GM19468 (cell line): ENCODE measurements at regions not wholly inside any gene's neighbourhood (a gene's known extent, or its start where the extent isn't known, plus 50 kb on each side); places are given as distances from the start of the nearest gene placed in this dataset.
"Not testable (repeated sequence)": the region's sequence is repeated elsewhere in the genome, so short reads cannot be mapped to it uniquely, and the experiment has no call there.

Experiments
- ATAC-seq: cut with Tn5 transposase; IDR thresholded peaks from one replicate; pipeline ENCODE4 v1.9.1; 2021; ENCODE audit warnings: mild to moderate bottlenecking, moderate library complexity, moderate number of reproducible peaks; ENCODE audit not compliant: unreplicated experiment; ENCODE audit errors: extremely low read depth

DNA sequence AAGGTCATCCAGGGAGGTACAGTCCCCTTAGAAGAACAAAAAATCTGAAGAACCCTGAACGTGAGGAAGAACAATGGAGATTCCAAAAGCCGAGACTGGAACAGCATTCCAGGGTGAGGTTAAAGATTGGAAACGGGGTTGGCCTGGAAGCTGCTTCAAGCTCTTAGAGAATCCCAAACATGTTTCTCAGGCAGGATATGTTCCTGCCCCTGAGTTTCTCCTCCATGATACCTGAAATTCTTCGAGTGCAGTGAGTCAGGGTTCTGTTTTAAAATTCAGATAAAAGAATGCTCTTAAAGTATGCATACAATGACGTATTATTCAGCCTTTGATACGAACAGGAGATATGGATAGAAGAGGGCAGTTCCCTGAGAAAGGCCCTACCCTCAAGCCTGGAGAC, 293.1 kb downstream of the HS3ST3B1 start:
- no peak for ATAC-seq

DNA sequence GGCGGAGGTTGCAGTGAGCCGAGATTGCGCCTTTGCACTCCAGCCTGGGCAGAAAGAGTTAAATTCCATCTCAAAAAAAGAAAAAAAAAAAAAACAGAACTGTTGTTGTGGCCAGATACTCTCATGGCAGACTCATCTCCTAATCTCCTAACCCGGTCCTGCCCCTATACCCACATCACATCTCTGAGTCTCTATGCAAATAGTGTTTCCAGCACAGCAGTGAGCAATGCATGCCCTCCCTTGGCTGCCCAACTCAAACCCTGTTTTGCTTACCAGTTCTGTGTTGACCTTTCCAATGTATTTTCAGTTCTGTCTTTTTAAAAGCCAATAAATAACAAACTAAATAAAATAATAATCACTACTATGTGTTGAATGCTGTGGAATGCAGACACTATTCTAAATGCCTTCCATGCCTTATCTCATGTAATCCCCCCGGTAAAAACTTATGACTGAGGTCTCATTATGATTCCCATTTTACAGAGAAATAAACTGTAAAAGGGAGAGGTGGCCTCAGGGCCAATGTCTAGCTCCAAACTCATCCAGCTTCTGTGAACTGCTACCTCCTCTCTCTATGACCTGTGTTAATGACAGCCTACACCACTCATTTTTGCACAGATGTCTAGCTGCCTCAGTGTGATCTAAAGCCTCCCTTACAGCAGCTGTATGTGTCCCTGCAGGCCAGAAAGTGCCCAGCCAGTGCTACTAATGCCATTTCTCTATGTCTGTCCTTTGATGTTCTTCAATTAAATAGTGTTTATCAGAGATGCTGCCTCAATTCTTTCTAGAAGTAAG, 289.8 kb downstream of the HS3ST3B1 start:
- ATAC-seq: no peak

DNA sequence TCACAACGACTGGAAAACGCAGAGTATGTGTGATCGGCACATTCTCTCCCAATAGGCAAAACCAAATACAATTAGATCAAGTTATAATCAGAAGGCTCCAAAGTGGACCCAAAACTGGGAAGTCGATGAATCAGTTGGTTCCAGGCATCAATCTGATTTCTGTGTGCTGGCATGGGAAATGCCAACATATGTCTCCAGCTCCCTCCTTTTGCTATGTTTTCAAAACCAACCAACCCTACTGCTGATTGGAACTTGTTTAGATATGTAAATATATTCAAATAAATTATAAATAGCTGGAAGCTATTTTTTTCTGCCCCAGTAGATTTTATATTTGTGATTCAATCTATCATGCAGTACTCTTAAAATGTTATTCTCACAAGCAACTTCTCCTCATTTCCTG, 284.2 kb downstream of the HS3ST3B1 start:
- no peak for ATAC-seq

DNA sequence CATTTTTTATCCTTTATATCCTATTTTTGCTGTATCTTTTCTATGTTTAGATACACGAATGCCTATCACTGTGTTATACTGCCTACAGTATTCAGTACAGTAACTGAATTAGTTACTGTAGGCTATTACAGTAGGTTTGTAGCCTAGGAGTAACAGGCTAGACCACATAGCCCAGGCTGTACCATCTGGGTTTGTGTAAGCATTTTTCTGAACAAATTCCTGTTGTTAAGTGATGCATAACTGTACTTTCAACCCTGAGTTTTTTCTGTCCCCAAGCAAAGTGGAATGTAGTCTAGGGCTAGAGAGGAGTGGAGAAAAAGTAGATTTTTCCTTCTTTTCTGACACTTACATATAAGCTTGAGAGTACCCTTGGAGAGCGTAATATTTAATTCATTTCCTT, 282.1 kb downstream of the HS3ST3B1 start:
- ATAC-seq: no peak

DNA sequence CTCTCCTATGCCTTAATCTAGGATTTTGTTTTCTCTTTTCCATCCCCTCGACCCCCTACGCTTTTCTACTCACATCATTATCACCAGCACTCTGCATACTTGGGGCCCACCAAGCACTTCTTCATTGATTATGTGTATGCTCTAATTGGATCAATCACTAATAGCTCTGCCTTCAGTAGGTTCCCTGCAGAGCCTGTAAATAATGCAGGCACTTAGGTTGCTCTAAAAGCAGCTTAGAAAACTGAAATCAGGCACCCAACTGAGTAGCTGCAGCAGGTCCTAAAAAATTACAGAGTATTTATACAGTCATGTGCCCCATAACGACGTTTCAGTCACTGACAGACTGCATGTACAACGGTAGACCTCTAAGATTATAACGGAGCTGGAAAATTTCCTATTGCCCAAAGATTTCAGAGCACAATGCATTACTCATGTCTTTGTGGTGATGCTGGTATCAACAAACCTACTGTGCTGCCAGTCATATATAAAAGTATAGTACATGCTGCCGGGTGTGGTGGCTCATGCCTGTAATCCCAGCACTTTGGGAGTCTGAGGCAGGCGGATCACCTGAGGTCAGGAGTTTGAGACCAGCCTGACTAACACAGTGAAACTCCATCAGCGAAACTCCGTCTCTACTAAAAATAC, 280.4 kb downstream of the HS3ST3B1 start:
- ATAC-seq: no peak

- ATAC-seq: no peak
Observed at GRCh38 chr17:14580499-14580898, 279.6 kb downstream of the HS3ST3B1 start.

GRCh38 chr17:14579716-14580115, 278.8 kb downstream of the HS3ST3B1 start:
- no peak for ATAC-seq

DNA sequence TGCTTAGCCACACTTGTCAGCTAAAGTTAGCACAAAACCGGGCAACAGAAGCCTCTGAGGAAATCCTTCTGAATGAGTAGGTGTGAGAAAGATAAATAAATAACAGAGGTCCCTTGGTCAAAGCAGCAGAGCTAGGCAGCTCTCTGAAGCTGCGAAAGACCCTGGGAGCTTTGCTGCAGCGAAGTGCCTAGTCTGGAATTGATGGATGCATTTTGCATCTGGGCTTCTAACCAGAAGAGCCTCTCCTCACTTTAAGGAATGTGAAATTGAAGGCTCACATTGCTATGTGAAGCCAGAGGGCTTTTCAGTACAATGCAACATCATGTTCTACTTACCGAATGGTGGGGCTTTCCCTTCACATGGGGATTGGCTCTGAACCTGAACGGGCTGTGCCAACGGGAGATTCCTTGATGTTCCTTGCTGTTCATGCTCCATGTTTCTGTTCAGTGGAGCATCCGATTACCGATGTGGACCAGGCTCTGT, 274.6 kb downstream of the HS3ST3B1 start:
- ATAC-seq: no peak

GRCh38 chr17:14560325-14560724, 259.4 kb downstream of the HS3ST3B1 start:
- not testable (repeated sequence) for ATAC-seq

- no peak for ATAC-seq
Observed at GRCh38 chr17:14559264-14560119, 258.6 kb downstream of the HS3ST3B1 start.

DNA sequence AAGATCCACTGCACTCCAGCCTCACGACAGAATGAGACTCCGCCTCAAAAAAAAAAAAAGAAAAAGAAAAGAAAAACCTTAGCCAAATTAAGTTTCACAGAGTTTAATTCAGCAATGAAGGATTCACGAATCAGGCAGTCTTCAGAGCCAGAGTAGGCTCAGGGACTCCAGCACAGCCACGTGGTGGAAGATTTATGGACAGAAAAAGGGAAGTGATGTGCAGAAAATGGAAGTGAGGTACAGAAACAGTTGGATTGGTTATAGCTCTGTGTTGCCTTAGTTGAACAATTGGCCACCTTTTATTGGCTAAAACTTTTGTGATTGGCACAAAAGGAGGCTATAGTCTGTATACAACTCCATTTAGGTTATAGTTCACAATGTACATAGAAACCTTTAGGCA, 256.6 kb downstream of the HS3ST3B1 start:
- no peak for ATAC-seq

- ATAC-seq: no peak
Observed at GRCh38 chr17:14553847-14554246, 253.0 kb downstream of the HS3ST3B1 start.

GRCh38 chr17:14552306-14552705, 251.4 kb downstream of the HS3ST3B1 start:
- no peak for ATAC-seq

DNA sequence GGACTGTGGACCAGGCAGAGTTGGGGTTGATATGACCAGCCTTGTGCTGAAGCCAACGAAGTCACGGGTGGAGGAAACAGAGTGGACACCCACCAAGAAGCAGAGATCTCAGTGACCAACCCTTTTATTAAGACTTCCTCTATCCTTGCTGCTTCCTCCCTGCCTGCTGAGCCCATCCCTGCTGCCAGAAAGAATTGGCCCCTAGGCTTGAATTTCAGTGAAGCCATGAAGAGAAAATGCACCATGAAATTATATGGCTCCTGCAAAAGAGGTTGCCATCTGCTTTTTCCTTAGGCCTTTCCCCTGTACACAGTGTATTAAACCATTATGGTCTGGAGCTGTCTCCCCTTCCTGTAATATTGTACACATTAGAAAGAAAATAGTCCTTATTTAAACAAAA, 246.7 kb downstream of the HS3ST3B1 start:
- ATAC-seq: no peak

DNA sequence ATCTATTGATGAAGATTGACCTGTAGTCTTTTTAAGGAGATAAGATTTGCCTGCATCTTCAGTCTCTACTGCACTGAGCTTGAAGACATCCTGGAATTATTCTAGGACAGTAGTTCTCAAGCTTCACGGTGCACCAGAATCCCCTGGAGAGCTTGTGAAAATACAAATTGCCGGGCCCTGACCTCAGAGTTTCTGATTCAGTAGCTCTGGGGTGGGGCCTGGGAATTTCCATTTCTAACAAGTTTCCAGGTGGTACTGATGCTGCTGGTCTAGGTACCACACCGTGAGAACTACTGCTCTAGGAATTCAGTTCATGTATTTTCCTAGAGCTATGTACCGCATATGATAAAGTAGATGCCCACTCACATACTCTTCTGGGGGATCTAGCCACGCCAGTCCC, 246.1 kb downstream of the HS3ST3B1 start:
- ATAC-seq: no peak

DNA sequence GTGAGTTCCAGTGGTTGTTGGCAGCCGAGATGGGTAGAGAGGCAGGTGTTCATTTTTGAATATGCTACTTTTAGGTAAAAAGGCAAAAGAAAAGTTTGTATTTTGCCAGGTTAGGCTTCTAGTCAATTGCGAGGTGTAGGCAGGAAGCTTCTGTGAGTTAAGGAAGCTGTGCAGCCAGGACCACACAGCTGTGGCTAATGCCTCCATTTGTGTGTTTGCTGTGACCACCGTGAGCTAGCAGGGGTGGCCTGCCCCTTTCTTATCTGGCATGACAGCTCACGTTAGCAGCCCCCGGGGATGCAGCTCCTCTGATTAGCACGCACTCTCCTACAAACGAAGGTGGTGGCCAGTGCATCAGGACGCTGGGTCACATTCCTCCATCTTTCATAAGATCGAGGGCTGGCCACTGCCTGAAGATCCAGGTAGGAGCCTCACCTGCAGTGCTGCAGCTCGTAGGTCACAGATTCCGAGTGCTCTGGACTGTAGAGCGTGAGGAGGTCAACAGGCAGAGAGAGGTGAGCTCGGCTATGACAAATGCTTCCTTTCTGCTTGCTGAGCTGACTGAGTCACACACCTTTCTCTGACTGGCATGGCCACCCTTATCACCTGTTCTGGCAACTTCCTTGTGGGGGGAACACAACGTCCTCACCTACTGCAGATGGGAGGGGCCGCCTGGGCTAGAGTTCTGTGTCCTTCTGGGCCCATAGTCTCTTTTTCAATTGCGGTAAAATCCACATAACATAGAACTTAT, 244.4 kb downstream of the HS3ST3B1 start:
- no peak for ATAC-seq

GRCh38 chr17:14541714-14542113, 240.8 kb downstream of the HS3ST3B1 start:
- no peak for ATAC-seq

DNA sequence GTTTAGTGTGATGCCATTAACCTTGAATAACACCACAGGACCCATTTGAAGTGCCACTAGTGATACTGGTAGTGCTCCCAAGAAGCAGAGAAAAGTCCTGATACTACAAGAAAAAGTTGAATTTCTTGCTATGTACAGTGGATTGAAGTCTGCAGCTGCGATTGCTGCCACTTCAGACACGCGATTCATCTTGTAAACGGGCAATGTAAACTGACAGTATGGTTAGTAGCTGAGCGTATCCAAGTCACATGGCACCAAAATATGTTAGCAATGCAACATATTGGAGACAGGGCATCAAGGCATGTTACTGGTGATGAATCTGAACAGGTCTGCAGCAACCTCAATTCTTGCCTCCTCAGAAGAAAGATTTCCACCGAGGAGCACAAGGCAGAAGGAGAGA, 238.9 kb downstream of the HS3ST3B1 start:
- ATAC-seq: no peak

- ATAC-seq: not testable (repeated sequence)
Observed at GRCh38 chr17:14532242-14532641, 231.4 kb downstream of the HS3ST3B1 start.
